GM19240 (cell line): ENCODE measurements at regions not wholly inside any gene's neighbourhood (a gene's known extent, or its start where the extent isn't known, plus 50 kb on each side); places are given as distances from the start of the nearest gene placed in this dataset.

ENCODE experiments used
- DNase-seq: peaks from one replicate; pipeline ENCODE4 v3.0.0; 2011; ENCODE audit warnings: low spot score; ENCODE audit not compliant: insufficient read length

- no peak for DNase-seq
Measured at GRCh38 chr13:47129461-47129860, 232.6 kb upstream of the HTR2A start.

GRCh38 chr13:47126432-47126831 is 229.6 kb upstream of the HTR2A start:
- no peak for DNase-seq

GRCh38 chr13:47121092-47121763 is 224.4 kb upstream of the HTR2A start:
- no peak for DNase-seq

GRCh38 chr13:47120282-47120681 is 223.4 kb upstream of the HTR2A start:
- no peak for DNase-seq

GRCh38 chr13:47119575-47120235 is 222.9 kb upstream of the HTR2A start:
- no peak for DNase-seq

- DNase-seq = no peak
Measured at GRCh38 chr13:47117268-47117667, 220.4 kb upstream of the HTR2A start.

GRCh38 chr13:47114030-47114429 is 217.2 kb upstream of the HTR2A start:
- no peak for DNase-seq

GRCh38 chr13:47112903-47113299 is 216.0 kb upstream of the HTR2A start:
- no peak for DNase-seq

GRCh38 chr13:47112205-47112902 is 215.5 kb upstream of the HTR2A start:
- no peak for DNase-seq

GRCh38 chr13:47111499-47111898 is 214.6 kb upstream of the HTR2A start:
- no peak for DNase-seq

- DNase-seq = no peak
Measured at GRCh38 chr13:47110833-47111240, 214.0 kb upstream of the HTR2A start.

GRCh38 chr13:47110141-47110540 is 213.3 kb upstream of the HTR2A start:
- DNase-seq = no peak

- DNase-seq = no peak
Measured at GRCh38 chr13:47109028-47109427, 212.2 kb upstream of the HTR2A start.

GRCh38 chr13:47100214-47100853 is 203.5 kb upstream of the HTR2A start:
- no peak for DNase-seq

GRCh38 chr13:47094734-47095434 is 198.0 kb upstream of the HTR2A start:
- DNase-seq = peak; percentile 9

- DNase-seq = no peak
Measured at GRCh38 chr13:47092202-47092601, 195.3 kb upstream of the HTR2A start.

GRCh38 chr13:47087841-47088240 is 191.0 kb upstream of the HTR2A start:
- no peak for DNase-seq

GRCh38 chr13:47087241-47087640 is 190.4 kb upstream of the HTR2A start:
- no peak for DNase-seq

- DNase-seq = no peak
Measured at GRCh38 chr13:47085346-47085745, 188.5 kb upstream of the HTR2A start.

- no peak for DNase-seq
Measured at GRCh38 chr13:47081850-47082249, 185.0 kb upstream of the HTR2A start.

- DNase-seq = no peak
Measured at GRCh38 chr13:47081246-47081645, 184.4 kb upstream of the HTR2A start.

GRCh38 chr13:47080621-47081020 is 183.8 kb upstream of the HTR2A start:
- DNase-seq = no peak
